H9 (cell line): ENCODE measurements at regions not wholly inside any gene's neighbourhood (a gene's known extent, or its start where the extent isn't known, plus 50 kb on each side); places are given as distances from the start of the nearest gene placed in this dataset.
"Not testable (repeated sequence)": the region's sequence is repeated elsewhere in the genome, so short reads cannot be mapped to it uniquely, and the experiment has no call there.

Experiments used
- DNase-seq: peaks from one replicate; pipeline ENCODE4 v3.0.0-alpha.2; 2017
- H2AFZ ChIP-seq: one replicate; pipeline ENCODE4 v1.6.1; 2013; ENCODE audit warnings: mild to moderate bottlenecking, low read length, control low read depth, moderate library complexity
- H2AK5ac ChIP-seq: 2 replicates; pipeline ENCODE4 v1.6.1; 2013; ENCODE audit warnings: low read length, control low read depth, mixed read lengths; ENCODE audit not compliant: insufficient read length
- H2BK120ac ChIP-seq: one replicate; pipeline ENCODE4 v1.6.1; 2013; ENCODE audit warnings: low read depth, mild to moderate bottlenecking, low read length, control low read depth, inconsistent platforms; ENCODE audit not compliant: poor library complexity, severe bottlenecking
- H2BK12ac ChIP-seq: 2 replicates; pipeline ENCODE4 v1.6.1; 2013; ENCODE audit warnings: low read length, control low read depth, mixed read lengths, low read depth; ENCODE audit not compliant: insufficient read length
- H2BK15ac ChIP-seq: 2 replicates; pipeline ENCODE4 v1.6.1; 2013; ENCODE audit warnings: low read depth, low read length, control low read depth
- H2BK20ac ChIP-seq: one replicate; pipeline ENCODE4 v1.6.1; 2013; ENCODE audit warnings: low read depth, mild to moderate bottlenecking, low read length, control low read depth, inconsistent platforms; ENCODE audit not compliant: poor library complexity, severe bottlenecking
- H2BK5ac ChIP-seq: 2 replicates; pipeline ENCODE4 v1.6.1; 2013; ENCODE audit warnings: low read length, control low read depth, mixed read lengths; ENCODE audit not compliant: insufficient read length
- H3K14ac ChIP-seq: 2 replicates; pipeline ENCODE4 v1.6.1; 2013; ENCODE audit warnings: low read length, control low read depth; ENCODE audit not compliant: insufficient read depth
- H3K18ac ChIP-seq: 2 replicates; pipeline ENCODE4 v1.6.1; 2013; ENCODE audit warnings: low read depth, mild to moderate bottlenecking, mixed read lengths, low read length, control low read depth; ENCODE audit not compliant: insufficient read length
- H3K23ac ChIP-seq: 2 replicates; pipeline ENCODE4 v1.6.1; 2013; ENCODE audit warnings: low read length, control low read depth, mixed read lengths, low read depth; ENCODE audit not compliant: insufficient read length
- H3K23me2 ChIP-seq: 2 replicates; pipeline ENCODE4 v1.6.1; 2013; ENCODE audit warnings: low read depth, mild to moderate bottlenecking, mixed read lengths, low read length, control low read depth; ENCODE audit not compliant: insufficient read length, poor library complexity, severe bottlenecking
- H3K27ac ChIP-seq: 2 replicates; pipeline ENCODE4 v1.5.1; 2013; ENCODE audit warnings: low read length, control low read depth, mixed read lengths, low read depth; ENCODE audit not compliant: insufficient read length
- H3K27me3 ChIP-seq: 2 replicates; pipeline ENCODE4 v1.6.1; 2013; ENCODE audit warnings: low read length, control low read depth, inconsistent platforms; ENCODE audit not compliant: insufficient read depth
- H3K4ac ChIP-seq: 2 replicates; pipeline ENCODE4 v1.6.1; 2013; ENCODE audit warnings: low read depth, mild to moderate bottlenecking, control low read depth, inconsistent platforms, low read length, moderate library complexity
- H3K4me1 ChIP-seq: 2 replicates; pipeline ENCODE4 v1.6.1; 2013; ENCODE audit warnings: low read length, control low read depth, inconsistent platforms; ENCODE audit not compliant: insufficient read depth
- H3K4me2 ChIP-seq: 2 replicates; pipeline ENCODE4 v1.6.1; 2013; ENCODE audit warnings: low read length, control low read depth, mixed read lengths; ENCODE audit not compliant: insufficient read length, insufficient read depth
- H3K56ac ChIP-seq: 2 replicates; pipeline ENCODE4 v1.6.1; 2013; ENCODE audit warnings: low read depth, mild to moderate bottlenecking, mixed read lengths, low read length, control low read depth; ENCODE audit not compliant: insufficient read length
- H3K79me1 ChIP-seq: 2 replicates; pipeline ENCODE4 v1.6.1; 2013; ENCODE audit warnings: low read depth, mild to moderate bottlenecking, moderate library complexity, low read length, control low read depth, inconsistent platforms; ENCODE audit not compliant: insufficient read depth, poor library complexity, severe bottlenecking
- H3K79me2 ChIP-seq: 2 replicates; pipeline ENCODE4 v1.6.1; 2013; ENCODE audit warnings: low read length, control low read depth, inconsistent platforms; ENCODE audit not compliant: insufficient read depth
- H3K9ac ChIP-seq: 2 replicates; pipeline ENCODE4 v1.6.1; 2013; ENCODE audit warnings: low read length, control low read depth, mixed read lengths; ENCODE audit not compliant: insufficient read length; ENCODE audit errors: extremely low read depth
- H3K9me3 ChIP-seq: one replicate; pipeline ENCODE4 v1.6.1; 2013; ENCODE audit warnings: low read depth, low read length, inconsistent platforms; ENCODE audit not compliant: control insufficient read depth
- H3T11ph ChIP-seq: one replicate; pipeline ENCODE4 v1.6.1; 2013; ENCODE audit warnings: mild to moderate bottlenecking, low read length, control low read depth, inconsistent platforms
- H4K20me1 ChIP-seq: one replicate; pipeline ENCODE4 v1.6.1; 2013; ENCODE audit not compliant: control insufficient read depth, insufficient read length, insufficient read depth
- H4K5ac ChIP-seq: 2 replicates; pipeline ENCODE4 v1.6.1; 2013; ENCODE audit warnings: low read depth, mild to moderate bottlenecking, mixed read lengths, low read length, control low read depth; ENCODE audit not compliant: insufficient read length
- H4K8ac ChIP-seq: replicated peaks from 2 replicates; pipeline ENCODE4 v1.6.1; 2013; ENCODE audit warnings: low read length, control low read depth, mixed read lengths, low read depth; ENCODE audit not compliant: insufficient read length
- H4K91ac ChIP-seq: 2 replicates; pipeline ENCODE4 v1.6.1; 2013; ENCODE audit warnings: low read depth, mild to moderate bottlenecking, moderate library complexity, mixed read lengths, low read length, control low read depth; ENCODE audit not compliant: insufficient read length
- H3K27ac Mint-ChIP-seq, 3 experiments: 2 replicates in 2 of 3; 3 replicates in 1 of 3; pipeline ENCODE4 v1.8.0; 2020 to 2021; ENCODE audit warnings: mixed read lengths in 3 of 3, mild to moderate bottlenecking in 1 of 3, moderate library complexity in 1 of 3
- H3K27me3 Mint-ChIP-seq: 2 replicates; pipeline ENCODE4 v1.8.0; 2021; ENCODE audit warnings: low read depth, mild to moderate bottlenecking, moderate library complexity, mixed read lengths
- H3K36me3 Mint-ChIP-seq, 3 experiments: 2 replicates in 2 of 3; 3 replicates in 1 of 3; pipeline ENCODE4 v1.8.0; 2020 to 2021; ENCODE audit warnings: low read depth in 3 of 3, mixed read lengths in 3 of 3; ENCODE audit not compliant: insufficient read depth in 1 of 3
- H3K4me1 Mint-ChIP-seq, 2 experiments: 2 replicates each; pipeline ENCODE4 v1.8.0; 2020; ENCODE audit warnings: mixed read lengths in 2 of 2
- H3K4me3 Mint-ChIP-seq, 2 experiments: 2 replicates in 1 of 2; 3 replicates in 1 of 2; pipeline ENCODE4 v1.8.0; 2020 to 2021; ENCODE audit warnings: mild to moderate bottlenecking in 2 of 2, mixed read lengths in 2 of 2, moderate library complexity in 1 of 2
- H3K9me3 Mint-ChIP-seq, 2 experiments: 2 replicates in 1 of 2; 3 replicates in 1 of 2; pipeline ENCODE4 v1.8.0; 2020; ENCODE audit warnings: mild to moderate bottlenecking in 2 of 2, mixed read lengths in 2 of 2, moderate library complexity in 1 of 2
- WGBS: extraction: QIAGEN DNeasy Blood & Tissue Kit; methylation state at CpG from one replicate; pipeline ENCODE4 v1.1.7; 2013; ENCODE audit warnings: missing lambda C conversion rate, low lambda C conversion rate, mixed read lengths; ENCODE audit not compliant: insufficient read length; ENCODE audit errors: extremely low coverage; 5-methylcytosine and 5-hydroxymethylcytosine counted together

DNA sequence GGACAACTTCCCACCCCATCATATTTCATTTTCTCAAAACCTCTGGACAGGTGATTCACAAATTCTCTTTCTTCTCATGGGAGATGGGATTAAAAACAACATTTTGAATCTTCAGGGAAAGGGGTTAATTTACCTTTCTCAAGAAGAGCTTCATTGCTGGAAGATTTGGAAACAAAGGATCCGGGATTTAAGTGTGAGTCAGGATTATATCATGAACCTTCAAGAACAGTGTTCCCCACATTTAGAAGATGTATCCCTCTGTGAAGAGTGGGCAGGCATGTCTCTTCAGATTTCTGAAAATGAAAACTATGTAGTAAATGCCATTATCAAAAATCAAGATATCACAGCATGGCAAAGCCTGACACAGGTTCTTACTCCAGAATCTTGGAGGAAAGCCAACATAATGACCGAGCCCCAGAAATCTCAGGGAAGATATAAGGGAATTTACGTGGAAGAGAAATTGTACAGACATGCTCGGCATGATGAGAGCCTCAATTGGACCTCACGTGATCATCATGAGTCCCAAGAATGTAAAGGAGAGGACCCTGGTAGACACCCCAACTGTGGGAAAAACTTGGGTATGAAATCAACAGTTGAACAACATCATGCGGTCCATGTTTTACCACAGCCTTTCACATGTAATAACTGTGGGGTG, 99.5 kb upstream of the GPR39 start:
- not testable (repeated sequence) for H3K4me1 Mint-ChIP-seq, H2BK20ac ChIP-seq, H3K9ac ChIP-seq, H2BK12ac ChIP-seq, H3K27me3 Mint-ChIP-seq, H3K36me3 Mint-ChIP-seq, H3K23me2 ChIP-seq, H4K5ac ChIP-seq, H4K91ac ChIP-seq, H3K27me3 ChIP-seq, H2BK15ac ChIP-seq, H3K79me2 ChIP-seq, H4K20me1 ChIP-seq, H2BK5ac ChIP-seq, H2BK120ac ChIP-seq, H3K56ac ChIP-seq, H3K9me3 ChIP-seq, H3K27ac ChIP-seq, H3K79me1 ChIP-seq, H3K4me3 Mint-ChIP-seq, H3K4me1 ChIP-seq, H3K4ac ChIP-seq, DNase-seq, H3K23ac ChIP-seq, H2AFZ ChIP-seq, H3K18ac ChIP-seq, H3K27ac Mint-ChIP-seq, H2AK5ac ChIP-seq, H3T11ph ChIP-seq, H3K14ac ChIP-seq, H3K9me3 Mint-ChIP-seq, H3K4me2 ChIP-seq, H4K8ac ChIP-seq
- no CpG with 5 or more reads among the region's 6 CpGs for WGBS

DNA sequence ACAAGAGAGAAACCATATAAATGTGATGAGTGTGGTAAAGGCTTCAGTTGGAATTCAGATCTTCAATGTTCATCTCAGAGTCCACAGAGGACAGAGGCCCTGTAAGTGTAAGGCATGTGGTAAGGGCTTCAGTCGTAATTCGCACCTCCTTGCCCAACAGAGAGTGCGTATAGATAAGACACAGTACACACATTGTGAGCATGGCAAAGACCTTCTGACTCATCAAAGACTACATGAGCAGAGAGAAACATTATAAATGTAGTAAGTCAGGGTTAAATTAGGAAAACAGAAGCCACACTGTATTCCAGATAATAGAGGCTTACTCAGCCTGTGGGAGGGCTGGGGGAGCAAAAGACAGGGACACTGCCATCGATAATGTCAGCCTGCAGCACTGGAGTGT, 98.1 kb upstream of the GPR39 start:
- H3K56ac ChIP-seq, H3K27me3 Mint-ChIP-seq, H3T11ph ChIP-seq, H4K20me1 ChIP-seq, H3K23me2 ChIP-seq, H3K23ac ChIP-seq, H3K4me1 Mint-ChIP-seq, H3K4me2 ChIP-seq, H3K14ac ChIP-seq, H2BK20ac ChIP-seq, H3K27ac ChIP-seq, H3K4me3 Mint-ChIP-seq, H3K79me1 ChIP-seq, H2BK5ac ChIP-seq, H3K4ac ChIP-seq, H3K79me2 ChIP-seq, H2AK5ac ChIP-seq, H3K9me3 ChIP-seq, H2BK12ac ChIP-seq, H4K91ac ChIP-seq, H3K27me3 ChIP-seq, H2BK120ac ChIP-seq, H4K8ac ChIP-seq, H3K9me3 Mint-ChIP-seq, H3K9ac ChIP-seq, H2BK15ac ChIP-seq, DNase-seq, H3K27ac Mint-ChIP-seq, H3K4me1 ChIP-seq, H2AFZ ChIP-seq, H3K18ac ChIP-seq, H4K5ac ChIP-seq, H3K36me3 Mint-ChIP-seq: not testable (repeated sequence)
- WGBS, result no CpG with 5 or more reads among the region's 4 CpGs
